Fibroblast of skin of abdomen (primary cell): ENCODE measurements at regions not wholly inside any gene's neighbourhood (a gene's known extent, or its start where the extent isn't known, plus 50 kb on each side); places are given as distances from the start of the nearest gene placed in this dataset.
"Not testable (repeated sequence)": the region's sequence is repeated elsewhere in the genome, so short reads cannot be mapped to it uniquely, and the experiment has no call there.

Experiments used
- DNase-seq: peaks from one replicate; pipeline ENCODE4 v3.0.0-alpha.2; 2013

GRCh38 chr10:28733245-28733644 lies 55.9 kb downstream of the BAMBI start:
- no peak for DNase-seq

- no peak for DNase-seq
Measured at GRCh38 chr10:28733647-28734046, 56.3 kb downstream of the BAMBI start.

GRCh38 chr10:28734938-28735759 lies 57.8 kb downstream of the BAMBI start:
- DNase-seq = peak; percentile 94

- no peak for DNase-seq
Measured at GRCh38 chr10:28737096-28737495, 59.8 kb downstream of the BAMBI start.

GRCh38 chr10:28738200-28738599 lies 60.9 kb downstream of the BAMBI start:
- DNase-seq = no peak

GRCh38 chr10:28743576-28743975 lies 66.3 kb downstream of the BAMBI start:
- no peak for DNase-seq

GRCh38 chr10:28744069-28744768 lies 66.9 kb downstream of the BAMBI start:
- DNase-seq = no peak

GRCh38 chr10:28754930-28755718 lies 77.8 kb downstream of the BAMBI start:
- DNase-seq = no peak

GRCh38 chr10:28761084-28761846 lies 83.9 kb downstream of the BAMBI start:
- DNase-seq = no peak

GRCh38 chr10:28763471-28764170 lies 86.3 kb downstream of the BAMBI start:
- DNase-seq = no peak

GRCh38 chr10:28765641-28766040 lies 88.3 kb downstream of the BAMBI start:
- no peak for DNase-seq

GRCh38 chr10:28768227-28768626 lies 90.9 kb downstream of the BAMBI start:
- no peak for DNase-seq

- no peak for DNase-seq
Measured at GRCh38 chr10:28769091-28769604, 91.8 kb downstream of the BAMBI start.

- not testable (repeated sequence) for DNase-seq
Measured at GRCh38 chr10:28771580-28772090, 94.3 kb downstream of the BAMBI start.

- DNase-seq = no peak
Measured at GRCh38 chr10:28774051-28774995, 97.0 kb downstream of the BAMBI start.

- DNase-seq = no peak
Measured at GRCh38 chr10:28775773-28776172, 98.5 kb downstream of the BAMBI start.

GRCh38 chr10:28776519-28776918 lies 99.2 kb downstream of the BAMBI start:
- DNase-seq = no peak

- DNase-seq = no peak
Measured at GRCh38 chr10:28777911-28778310, 100.6 kb downstream of the BAMBI start.

- DNase-seq = peak; percentile 10
Measured at GRCh38 chr10:28778524-28778923, 101.2 kb downstream of the BAMBI start.

GRCh38 chr10:28781296-28781695 lies 104.0 kb downstream of the BAMBI start:
- DNase-seq = no peak
